Endothelial cell of umbilical vein (primary cell): ENCODE measurements at regions not wholly inside any gene's neighbourhood (a gene's known extent, or its start where the extent isn't known, plus 50 kb on each side); places are given as distances from the start of the nearest gene placed in this dataset.

ENCODE experiments used
- BruUV-seq: library from RNA; stranded (reverse); fragments of 400-500 nt; replicated peaks from 2 replicates; lab custom pipeline; 2021; lab: Mats Ljungman, UMichigan
- CTCF ChIA-PET: fragments of 300-600, 350-600 bp; sonication (Branson Sonifier 250); formaldehyde crosslinking; loops from one replicate; lab custom pipeline; 2021; ENCODE audit warnings: antibody characterized with exemption, inconsistent platforms; lab: Charles Lee
- POLR2A ChIA-PET: fragments of 300-600, 350-600 bp; sonication (Branson Sonifier 250); formaldehyde crosslinking; loops from one replicate; lab custom pipeline; 2021; ENCODE audit warnings: antibody characterized with exemption, inconsistent platforms; lab: Charles Lee
- DNase-seq: peaks from one replicate; pipeline ENCODE4 v3.0.0-alpha.2; 2011; ENCODE audit warnings: low read depth, low spot score
- FAIRE-seq: peaks from 2 replicates; lab custom pipeline; 2011; peaks lifted over from hg19 to GRCh38; lab: Jason Lieb, UNC
- H2AFZ ChIP-seq: 2 replicates; pipeline ENCODE4 v1.6.0; 2012; ENCODE audit warnings: low read depth, low read length, control low read depth, inconsistent platforms
- H3K27ac ChIP-seq: 2 replicates; pipeline ENCODE4 v1.5.1; 2011; ENCODE audit warnings: low read depth, mild to moderate bottlenecking, control low read depth, low read length, moderate library complexity; ENCODE audit not compliant: insufficient read depth
- H3K27me3 ChIP-seq, 2 experiments: 2 replicates each; pipeline versions ENCODE4 v1.6.0 to v1.6.1; 2011; ENCODE audit warnings: low read length in 2 of 2, mixed read lengths in 1 of 2; ENCODE audit not compliant: control insufficient read depth in 2 of 2, insufficient read depth in 2 of 2
- H3K36me3 ChIP-seq, 2 experiments: 2 replicates in 1 of 2; 3 replicates in 1 of 2; pipeline ENCODE4 v1.5.1; 2011; ENCODE audit warnings: low read length in 2 of 2, mild to moderate bottlenecking in 1 of 2, moderate library complexity in 1 of 2; ENCODE audit not compliant: control insufficient read depth in 2 of 2, insufficient read depth in 2 of 2; ENCODE audit errors: extremely low read depth in 1 of 2
- H3K4me1 ChIP-seq: 3 replicates; pipeline ENCODE4 v1.5.1; 2011; ENCODE audit warnings: mild to moderate bottlenecking, low read length; ENCODE audit not compliant: control insufficient read depth, insufficient read depth; ENCODE audit errors: extremely low read depth
- H3K4me2 ChIP-seq: 2 replicates; pipeline ENCODE4 v1.6.1; 2011; ENCODE audit warnings: low read length, control low read depth, mixed read lengths; ENCODE audit not compliant: insufficient read depth
- H3K4me3 ChIP-seq, 3 experiments: fragments of 200-600 bp in 1 of 3; sonication (generic), shearing (Covaris generic) in 1 of 3; replicated peaks in 1 of 3; 2 replicates each; pipeline ENCODE4 v1.5.1; 2011 to 2016; ENCODE audit warnings: control low read depth in 3 of 3, low read length in 3 of 3, mild to moderate bottlenecking in 2 of 3, inconsistent platforms in 1 of 3, low read depth in 1 of 3, moderate library complexity in 1 of 3; ENCODE audit not compliant: insufficient read depth in 1 of 3
- H3K79me2 ChIP-seq: 2 replicates; pipeline ENCODE4 v1.6.0; 2012; ENCODE audit warnings: low read length, inconsistent platforms; ENCODE audit not compliant: control insufficient read depth, insufficient read depth
- H3K9ac ChIP-seq: replicated peaks from 2 replicates; pipeline ENCODE3; 2011; ENCODE audit warnings: low read length, control low read depth; ENCODE audit not compliant: insufficient read depth; ENCODE audit errors: extremely low read depth
- H3K9me1 ChIP-seq: replicated peaks from 3 replicates; pipeline ENCODE4 v1.6.0; 2011; ENCODE audit warnings: mild to moderate bottlenecking, low read length; ENCODE audit not compliant: control insufficient read depth, insufficient read depth; ENCODE audit errors: extremely low read depth
- H3K9me3 ChIP-seq: replicated peaks from 2 replicates; pipeline ENCODE4 v1.5.1; 2012; ENCODE audit warnings: low read length, inconsistent platforms; ENCODE audit not compliant: control insufficient read depth, insufficient read depth
- H4K20me1 ChIP-seq: replicated peaks from 2 replicates; pipeline ENCODE3; 2011; ENCODE audit warnings: mild to moderate bottlenecking, low read length; ENCODE audit not compliant: control insufficient read depth, insufficient read depth; ENCODE audit errors: extremely low read depth
- EZH2 ChIP-seq: IDR thresholded peaks from 2 replicates; pipeline ENCODE4 v1.6.1; 2012; ENCODE audit warnings: borderline replicate concordance, low read depth, mild to moderate bottlenecking, moderate library complexity, low read length, inconsistent platforms; ENCODE audit not compliant: severe bottlenecking
- FOS ChIP-seq: IDR thresholded peaks from 2 replicates; pipeline ENCODE4 v1.6.1; 2011; ENCODE audit warnings: mild to moderate bottlenecking, low read length, moderate library complexity, borderline replicate concordance; ENCODE audit not compliant: insufficient read depth
- GATA2 ChIP-seq: IDR thresholded peaks from 2 replicates; pipeline ENCODE4 v1.7.0; 2011; ENCODE audit warnings: low read depth, mild to moderate bottlenecking, moderate library complexity, mixed read lengths, low read length; ENCODE audit not compliant: insufficient read length, insufficient read depth
- JUN ChIP-seq: IDR thresholded peaks from 2 replicates; pipeline ENCODE4 v1.6.1; 2011; ENCODE audit warnings: borderline replicate concordance, low read depth; ENCODE audit not compliant: insufficient read length, insufficient read depth
- MYC ChIP-seq: IDR thresholded peaks from one replicate; pipeline ENCODE4 v1.6.1; 2011; ENCODE audit warnings: mild to moderate bottlenecking, low read depth, low read length
- POLR2A ChIP-seq: IDR thresholded peaks from 2 replicates; pipeline ENCODE4 v1.6.1; 2012; ENCODE audit warnings: low read depth, mild to moderate bottlenecking, control low read depth, low read length
- POLR2AphosphoS5 ChIP-seq: IDR thresholded peaks from 2 replicates; pipeline ENCODE4 v1.6.1; 2012; ENCODE audit warnings: low read depth, mild to moderate bottlenecking, control low read depth, low read length, moderate library complexity; ENCODE audit not compliant: insufficient read depth
- dilution Hi-C: fragments of 300-500 bp; cut with MboI; formaldehyde crosslinking; loops from one replicate; pipeline ENCODE4 v1.15.0; 2019; ENCODE audit warnings: low sequenced_read_pairs; ENCODE audit not compliant: extremely low pct_ligation_motif_present
- intact Hi-C: fragments of 100-400 bp; cut with micrococcal nuclease; formaldehyde crosslinking; loops from one replicate; pipeline ENCODE4 v1.10.0; 2022
- TF ChIP-seq, protein P1 (sequence below): IDR thresholded peaks from 2 replicates; pipeline ENCODE4 v1.6.1; 2011; ENCODE audit not compliant: insufficient read depth, insufficient read length
- TF ChIP-seq, protein P2 (sequence below), 2 donors: IDR thresholded peaks; 1 replicate in 1 of 2; 2 replicates in 1 of 2; pipeline ENCODE4 v1.5.1; 2011; ENCODE audit warnings: low read length in 2 of 2, mild to moderate bottlenecking in 2 of 2, moderate library complexity in 2 of 2, control low read depth in 1 of 2, inconsistent platforms in 1 of 2, low read depth in 1 of 2; ENCODE audit not compliant: insufficient read depth in 1 of 2; ENCODE audit errors: extremely low read depth in 1 of 2

DNA sequence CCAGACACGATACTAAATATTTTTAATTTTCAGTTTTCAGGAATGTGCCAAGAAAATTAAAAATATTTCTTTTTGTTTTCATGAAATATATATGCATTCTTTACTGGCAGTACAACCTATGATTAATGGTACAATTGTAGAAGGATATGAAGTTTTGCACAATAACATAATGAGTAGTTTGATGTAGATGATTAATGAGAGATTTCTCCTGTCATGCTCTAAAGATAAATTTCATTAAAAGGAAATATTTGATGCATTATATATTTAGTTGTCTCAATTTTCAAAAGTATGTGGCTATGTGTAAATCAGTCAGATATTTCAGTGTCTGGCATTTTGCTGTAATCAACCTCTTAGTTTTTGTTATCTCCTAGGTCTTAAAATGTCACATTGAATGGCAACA lies 940.2 kb upstream of the MDGA2 start:
- DNase-seq (no peak), FAIRE-seq (no peak)
- H3K36me3 ChIP-seq = no peaks in the 10 kb centered on the region
- no peaks in the 10 kb centered on the region for H3K9me3 ChIP-seq
- no peak overlapping the region for H3K9ac ChIP-seq
- TF ChIP-seq GATA2 = no peak
- TF ChIP-seq MYC = no peak
- TF ChIP-seq, protein P1, sequence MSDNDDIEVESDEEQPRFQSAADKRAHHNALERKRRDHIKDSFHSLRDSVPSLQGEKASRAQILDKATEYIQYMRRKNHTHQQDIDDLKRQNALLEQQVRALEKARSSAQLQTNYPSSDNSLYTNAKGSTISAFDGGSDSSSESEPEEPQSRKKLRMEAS = no peak
- TF ChIP-seq, protein P2, sequence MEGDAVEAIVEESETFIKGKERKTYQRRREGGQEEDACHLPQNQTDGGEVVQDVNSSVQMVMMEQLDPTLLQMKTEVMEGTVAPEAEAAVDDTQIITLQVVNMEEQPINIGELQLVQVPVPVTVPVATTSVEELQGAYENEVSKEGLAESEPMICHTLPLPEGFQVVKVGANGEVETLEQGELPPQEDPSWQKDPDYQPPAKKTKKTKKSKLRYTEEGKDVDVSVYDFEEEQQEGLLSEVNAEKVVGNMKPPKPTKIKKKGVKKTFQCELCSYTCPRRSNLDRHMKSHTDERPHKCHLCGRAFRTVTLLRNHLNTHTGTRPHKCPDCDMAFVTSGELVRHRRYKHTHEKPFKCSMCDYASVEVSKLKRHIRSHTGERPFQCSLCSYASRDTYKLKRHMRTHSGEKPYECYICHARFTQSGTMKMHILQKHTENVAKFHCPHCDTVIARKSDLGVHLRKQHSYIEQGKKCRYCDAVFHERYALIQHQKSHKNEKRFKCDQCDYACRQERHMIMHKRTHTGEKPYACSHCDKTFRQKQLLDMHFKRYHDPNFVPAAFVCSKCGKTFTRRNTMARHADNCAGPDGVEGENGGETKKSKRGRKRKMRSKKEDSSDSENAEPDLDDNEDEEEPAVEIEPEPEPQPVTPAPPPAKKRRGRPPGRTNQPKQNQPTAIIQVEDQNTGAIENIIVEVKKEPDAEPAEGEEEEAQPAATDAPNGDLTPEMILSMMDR (IDR thresholded peaks at IDR 0.05; ENCODE audit: extremely low read depth in 1 of 2, insufficient read depth in 1 of 2, low read depth in 1 of 2, low read length in 2 of 2) = no peak
- TF ChIP-seq POLR2AphosphoS5 = no peak
- TF ChIP-seq JUN = no peak
- no peak for TF ChIP-seq POLR2A
- TF ChIP-seq FOS = no peak
- TF ChIP-seq EZH2 = no peak
- no peak overlapping the region for H3K4me3 ChIP-seq
- H3K27me3 ChIP-seq = no peaks in the 10 kb centered on the region
- H2AFZ ChIP-seq = no peak overlapping the region
- no TSS peak for BruUV-seq
- dilution Hi-C loops (no loop called here), intact Hi-C loops (no loop called here)
- ChIA-PET CTCF (no interaction called here), POLR2A (no interaction called here)
- no peaks in the 10 kb centered on the region for H3K9me1 ChIP-seq
- no peaks in the 10 kb centered on the region for H4K20me1 ChIP-seq
- H3K4me2 ChIP-seq = no peak overlapping the region
- H3K79me2 ChIP-seq = no peaks in the 10 kb centered on the region
- H3K27ac ChIP-seq = no peak overlapping the region
- no peaks in the 10 kb centered on the region for H3K4me1 ChIP-seq
